ENCODE measurements at regions not wholly inside any gene's neighbourhood (a gene's known extent, or its start where the extent isn't known, plus 50 kb on each side); places are given as distances from the start of the nearest gene placed in this dataset.

- CTCF ChIA-PET: no interaction called here
- peaks cover 0 to 21% of the 10 kb centered on the region in 2 experiments; a peak in 2 of 4 replicates for H3K9me3 ChIP-seq (ENCODE audit: control insufficient read depth in 1 of 2, insufficient read depth in 1 of 2, low read depth in 1 of 2, low read length in 2 of 2)
- RAD21 ChIA-PET (ENCODE audit: low non-redundant PET in 1 of 2, low total read pairs in 2 of 2, uncharacterized antibody in 2 of 2, unreplicated experiment in 2 of 2): no interaction called here
- H3K9ac ChIP-seq (ENCODE audit: low read length): no peak overlapping the region
- H3K27ac ChIP-seq (ENCODE audit: low read depth, low read length): no peak overlapping the region
- H2AFZ ChIP-seq (ENCODE audit: low read depth, low read length, poor library complexity, severe bottlenecking): no peak overlapping the region
- intact Hi-C loops (cut with micrococcal nuclease): no loop called here
- no peaks in the 10 kb centered on the region for H3K79me2 ChIP-seq (ENCODE audit: insufficient read depth, low read length)
- no peak for ATAC-seq
- H3K9me2 ChIP-seq (ENCODE audit: insufficient read depth): no peaks in the 10 kb centered on the region
- no peaks in the 10 kb centered on the region for H3K36me3 ChIP-seq (ENCODE audit: control insufficient read depth in 1 of 2, insufficient read depth in 2 of 2, low read length in 2 of 2)
- POLR2A ChIA-PET: no interaction called here
- no peaks in the 10 kb centered on the region for H4K20me1 ChIP-seq (ENCODE audit: insufficient read depth)
- H3K4me2 ChIP-seq (ENCODE audit: low read length): no peak overlapping the region
- DNase-seq (ENCODE audit: low read depth, low spot score): no peak
- no peaks in the 10 kb centered on the region for H3K4me1 ChIP-seq (ENCODE audit: control insufficient read depth in 1 of 2, insufficient read depth in 2 of 2, low read length in 2 of 2)
- H3K27me3 ChIP-seq (ENCODE audit: insufficient read depth, low read length): no peaks in the 10 kb centered on the region
- no TSS peak for BruUV-seq (replicated peaks)
- TF ChIP-seq CTCF (IDR thresholded peaks at IDR 0.05 in 2 of 3, conservative IDR thresholded peaks at IDR 0.05 in 1 of 3; ENCODE audit: borderline replicate concordance in 1 of 3, insufficient read depth in 1 of 3, low read depth in 2 of 3, low read length in 2 of 3) (no peak), MAX (IDR thresholded peaks at IDR 0.05) (no peak), POLR2A (IDR thresholded peaks at IDR 0.05; ENCODE audit: borderline replicate concordance, extremely low read depth, insufficient read depth, insufficient read length) (no peak), ZFX (IDR thresholded peaks at IDR 0.05) (no peak), REST (IDR thresholded peaks at IDR 0.05; ENCODE audit: low read depth) (no peak), ZNF274 (IDR thresholded peaks at IDR 0.05; ENCODE audit: low read depth, low read length) (no peak), RAD21 (IDR thresholded peaks at IDR 0.05; ENCODE audit: low read depth) (no peak), EGR1 (IDR thresholded peaks at IDR 0.05; ENCODE audit: low read depth) (no peak), EZH2phosphoT487 (IDR thresholded peaks at IDR 0.05; ENCODE audit: borderline replicate concordance) (no peak), CEBPB (IDR thresholded peaks at IDR 0.05; ENCODE audit: low read depth) (no peak), EZH2 (IDR thresholded peaks at IDR 0.05) (no peak), ELF1 (IDR thresholded peaks at IDR 0.05; ENCODE audit: borderline replicate concordance, low read depth) (no peak), SIN3A (IDR thresholded peaks at IDR 0.05; ENCODE audit: low read depth) (no peak)
- no peak overlapping the region for H3K4me3 ChIP-seq (replicated peaks in 1 of 2; ENCODE audit: low read depth in 1 of 2, low read length in 2 of 2)
These were observed 75.3 kb upstream of the SYT10 start for GRCh38 chr12:33514893-33515292.

Data from HCT116 (cell line).